Suprapubic skin (tissue), 4 donors: ENCODE measurements at regions not wholly inside any gene's neighbourhood (a gene's known extent, or its start where the extent isn't known, plus 50 kb on each side); places are given as distances from the start of the nearest gene placed in this dataset.

Source experiments
- CTCF ChIP-seq, 2 donors: fragments of 200-600 bp in 1 of 2; fragments of 450-650 bp in 1 of 2; sonication (generic) in 1 of 2; IDR thresholded peaks; one replicate each; pipeline ENCODE4 v1.5.1; 2016 to 2019; ENCODE audit warnings: antibody characterized with exemption in 2 of 2, mild to moderate bottlenecking in 1 of 2, moderate library complexity in 1 of 2
- POLR2A ChIP-seq, 2 donors: fragments of 450-650 bp; IDR thresholded peaks; one replicate each; pipeline ENCODE4 v1.6.1; 2017; ENCODE audit warnings: antibody characterized with exemption in 2 of 2, mild to moderate bottlenecking in 2 of 2, moderate library complexity in 2 of 2
- POLR2AphosphoS5 ChIP-seq, 3 donors: sonication (generic); formaldehyde crosslinking; IDR thresholded peaks; one replicate each; pipeline ENCODE4 v1.6.1; 2017; ENCODE audit warnings: antibody characterized with exemption in 3 of 3

- TF ChIP-seq POLR2A (IDR thresholded peaks at IDR 0.05) = no peak
- no peak for TF ChIP-seq CTCF (IDR thresholded peaks at IDR 0.05)
- no peak for TF ChIP-seq POLR2AphosphoS5 (IDR thresholded peaks at IDR 0.05)
These were observed 776.6 kb upstream of the LCORL start for GRCh38 chr4:18798123-18798522.
